HG03378 (cell line): ENCODE measurements at regions not wholly inside any gene's neighbourhood (a gene's known extent, or its start where the extent isn't known, plus 50 kb on each side); places are given as distances from the start of the nearest gene placed in this dataset.
A peak's percentile ranks its signal among the peaks of the same experiment; 100 is the strongest.
"Not testable (repeated sequence)": the region's sequence is repeated elsewhere in the genome, so short reads cannot be mapped to it uniquely, and the experiment has no call there.

ENCODE experiments used
- ATAC-seq: cut with Tn5 transposase; IDR thresholded peaks from one replicate; pipeline ENCODE4 v1.9.1; 2021; ENCODE audit warnings: mild to moderate bottlenecking, moderate library complexity; ENCODE audit not compliant: unreplicated experiment

DNA sequence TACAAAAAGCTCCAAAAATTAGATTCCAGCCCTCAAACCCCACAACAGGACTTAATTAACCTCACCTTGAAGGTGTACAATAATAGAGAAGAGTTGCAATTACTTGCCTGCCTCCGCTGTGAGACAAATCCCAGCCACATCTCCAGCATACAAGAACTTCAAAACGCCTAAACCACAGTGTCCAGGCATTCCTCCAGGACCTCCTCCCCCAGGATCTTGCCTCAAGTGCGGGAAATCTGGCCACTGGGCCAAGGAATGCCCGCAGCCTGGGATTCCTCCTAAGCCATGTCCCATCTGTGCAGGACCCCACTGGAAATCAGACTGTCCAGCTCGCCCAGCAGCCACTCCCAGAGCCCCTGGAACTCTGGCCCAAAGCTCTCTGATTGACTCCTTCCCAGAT is 101.3 kb upstream of the CCNG1 start:
- ATAC-seq, result not testable (repeated sequence)

GRCh38 chr5:163339148-163339547 is 98.2 kb upstream of the CCNG1 start:
- ATAC-seq, result no peak

- ATAC-seq, result not testable (repeated sequence)
These were observed 97.0 kb upstream of the CCNG1 start for GRCh38 chr5:163340378-163340777.

GRCh38 chr5:163342306-163342705 is 95.1 kb upstream of the CCNG1 start:
- no peak for ATAC-seq

GRCh38 chr5:163345216-163345615 is 92.2 kb upstream of the CCNG1 start:
- no peak for ATAC-seq

GRCh38 chr5:163347671-163348070 is 89.7 kb upstream of the CCNG1 start:
- ATAC-seq, result peak; percentile 78

GRCh38 chr5:163350083-163350482 is 87.3 kb upstream of the CCNG1 start:
- ATAC-seq, result peak; percentile 23

GRCh38 chr5:163352531-163352930 is 84.9 kb upstream of the CCNG1 start:
- ATAC-seq, result no peak

GRCh38 chr5:163355811-163356210 is 81.6 kb upstream of the CCNG1 start:
- not testable (repeated sequence) for ATAC-seq

- ATAC-seq, result no peak
These were observed 79.8 kb upstream of the CCNG1 start for GRCh38 chr5:163357636-163358035.

- no peak for ATAC-seq
These were observed 76.7 kb upstream of the CCNG1 start for GRCh38 chr5:163360656-163361055.

DNA sequence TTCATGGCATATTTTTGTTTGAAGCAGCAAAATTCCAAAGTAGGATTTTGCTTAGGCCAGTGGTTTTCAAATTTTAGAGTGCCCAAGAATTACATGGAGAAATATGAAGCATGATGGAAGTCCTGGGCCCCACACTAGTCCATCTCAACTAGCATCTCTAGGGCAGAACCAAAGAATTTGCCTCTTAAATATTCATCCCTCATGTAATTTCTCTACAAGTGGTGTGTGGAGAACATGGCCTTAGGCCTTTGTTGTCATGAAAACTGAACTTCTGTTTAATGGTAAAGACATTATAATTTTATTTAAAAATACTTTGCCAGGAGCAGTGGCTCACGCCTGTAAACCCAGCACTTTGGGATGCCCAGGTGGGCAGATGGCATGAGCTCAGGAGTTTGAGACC is 75.9 kb upstream of the CCNG1 start:
- ATAC-seq, result no peak

DNA sequence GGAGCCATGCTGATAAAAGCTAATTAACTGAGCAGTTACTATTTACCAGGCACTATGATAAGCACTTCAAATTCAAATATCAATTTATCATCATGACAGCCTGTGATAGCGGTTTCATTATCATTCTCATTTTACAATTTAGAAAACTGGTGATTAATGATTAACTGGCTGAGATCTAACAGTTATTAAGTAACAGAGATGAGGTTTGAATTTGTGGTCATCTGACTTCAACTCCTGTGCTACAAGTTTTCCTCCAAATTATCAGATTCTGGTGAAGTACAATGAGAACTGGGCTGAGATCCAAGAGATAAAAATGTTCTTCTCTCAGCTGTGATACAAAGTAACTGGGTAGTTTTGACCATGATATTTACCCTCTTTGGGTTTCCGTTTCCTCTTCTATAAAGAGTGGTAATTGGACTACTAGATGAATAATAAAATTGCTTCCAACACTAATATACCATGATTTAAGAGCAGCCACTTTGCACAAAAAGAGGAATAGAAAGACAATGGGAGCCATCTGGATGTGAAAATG is 74.5 kb upstream of the CCNG1 start:
- ATAC-seq, result no peak

GRCh38 chr5:163363389-163363788 is 74.0 kb upstream of the CCNG1 start:
- no peak for ATAC-seq

GRCh38 chr5:163366757-163367156 is 70.6 kb upstream of the CCNG1 start:
- no peak for ATAC-seq

DNA sequence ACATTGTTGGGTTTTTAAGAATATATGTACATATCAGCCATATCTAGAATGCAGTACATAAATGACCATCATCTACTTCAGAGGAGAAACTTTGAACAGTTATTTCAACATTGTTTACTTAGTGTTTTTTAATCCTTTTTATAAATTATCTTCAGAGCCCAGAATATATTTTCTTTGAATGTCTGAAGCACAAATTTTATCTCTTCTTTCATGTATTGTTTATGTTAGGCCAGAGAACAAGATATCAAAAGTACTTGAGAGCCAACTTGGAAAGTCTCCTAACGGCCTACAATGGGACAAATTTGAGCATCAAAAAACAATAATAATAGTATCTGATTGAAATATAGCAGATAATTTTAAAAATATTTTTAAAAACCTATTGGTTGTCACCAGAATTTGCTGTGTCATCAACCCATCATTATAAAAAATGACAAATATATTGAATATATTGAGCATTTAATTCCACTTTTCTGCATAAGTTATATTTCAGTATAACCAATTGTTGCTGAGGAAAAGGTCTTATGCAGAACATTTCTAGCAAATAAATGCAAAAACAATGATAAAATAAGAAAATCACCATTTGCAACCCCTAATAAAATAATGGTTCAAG is 67.5 kb upstream of the CCNG1 start:
- no peak for ATAC-seq

- ATAC-seq, result no peak
These were observed 63.8 kb upstream of the CCNG1 start for GRCh38 chr5:163373436-163374084.

DNA sequence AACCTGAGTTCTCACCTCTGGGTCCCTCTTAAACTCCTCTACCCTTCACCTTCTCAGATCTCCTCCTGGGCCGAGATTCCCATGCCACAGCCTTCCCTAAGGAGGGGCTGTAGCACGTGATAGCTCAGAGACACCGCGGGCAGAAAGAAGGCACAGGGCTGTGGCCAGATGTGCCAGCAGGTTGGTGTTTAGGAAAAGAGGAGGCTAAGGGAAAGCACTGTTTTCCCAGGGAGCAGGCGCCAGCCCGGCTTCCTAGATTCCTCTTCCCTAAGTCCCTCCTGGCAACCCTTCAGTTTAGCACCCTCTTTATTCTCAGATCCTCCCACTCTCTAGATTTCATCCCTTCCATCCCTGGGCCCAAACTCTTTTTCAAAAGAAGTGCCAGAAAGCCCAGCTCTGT is 59.4 kb upstream of the CCNG1 start:
- no peak for ATAC-seq

GRCh38 chr5:163379298-163380155 is 57.9 kb upstream of the CCNG1 start:
- no peak for ATAC-seq

DNA sequence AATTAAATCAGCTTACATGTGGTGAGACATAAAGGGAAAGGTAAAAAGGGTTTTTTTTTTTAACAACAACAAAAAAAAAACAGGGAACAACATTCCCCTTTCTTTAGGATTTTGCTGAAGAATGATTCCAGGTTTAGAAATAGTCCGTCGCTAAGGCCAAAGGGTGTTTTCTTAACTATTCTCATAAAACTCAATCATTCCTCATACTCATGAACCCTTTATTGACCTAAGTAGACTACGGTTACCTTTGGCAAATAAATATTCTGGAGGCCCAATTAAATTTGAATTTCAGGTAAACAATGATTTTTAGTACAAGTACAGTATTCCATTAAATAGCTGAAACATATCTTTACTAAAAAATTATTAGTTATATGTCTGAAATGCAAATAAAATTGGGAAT is 55.6 kb upstream of the CCNG1 start:
- ATAC-seq, result no peak

- ATAC-seq, result no peak
These were observed 53.6 kb upstream of the CCNG1 start for GRCh38 chr5:163383754-163384153.

DNA sequence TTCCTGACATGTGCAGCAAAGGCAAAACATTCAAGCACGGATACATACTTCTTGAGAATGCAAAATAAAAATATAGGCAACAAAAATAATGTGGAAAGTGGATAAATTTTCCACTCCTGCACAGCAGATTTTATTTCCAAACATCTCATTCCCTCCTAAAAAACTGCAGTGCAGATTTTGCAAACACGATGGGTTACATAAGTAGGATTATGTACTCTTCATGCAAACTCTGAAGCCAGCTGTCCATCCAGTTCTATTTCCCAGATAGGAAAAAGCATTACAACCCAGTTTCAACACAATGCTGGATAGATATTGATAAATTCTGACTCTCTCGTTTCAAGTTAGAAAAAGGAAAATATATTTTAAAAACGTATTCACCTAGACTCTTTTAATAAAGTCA is 52.7 kb upstream of the CCNG1 start:
- no peak for ATAC-seq
